NCI-H2081 treated with DMSO at 0.1 percent for 48 hours (cell line): ENCODE measurements at regions not wholly inside any gene's neighbourhood (a gene's known extent, or its start where the extent isn't known, plus 50 kb on each side); places are given as distances from the start of the nearest gene placed in this dataset.

Experiments
- DNase-seq: peaks from one replicate; lab custom pipeline; 2025; lab: John Stamatoyannopoulos, UW

- no peak for DNase-seq
Measured at GRCh38 chr1:221469476-221469875, 272.4 kb downstream of the DUSP10 start.

GRCh38 chr1:221470000-221470698 is 271.7 kb downstream of the DUSP10 start:
- DNase-seq = no peak

GRCh38 chr1:221473411-221473810 is 268.5 kb downstream of the DUSP10 start:
- no peak for DNase-seq

GRCh38 chr1:221477252-221477651 is 264.6 kb downstream of the DUSP10 start:
- DNase-seq = no peak

GRCh38 chr1:221478050-221478949 is 263.6 kb downstream of the DUSP10 start:
- DNase-seq = no peak

- no peak for DNase-seq
Measured at GRCh38 chr1:221487781-221488524, 253.9 kb downstream of the DUSP10 start.

- DNase-seq = no peak
Measured at GRCh38 chr1:221488550-221488949, 253.3 kb downstream of the DUSP10 start.

GRCh38 chr1:221494670-221495069 is 247.2 kb downstream of the DUSP10 start:
- DNase-seq = no peak

GRCh38 chr1:221497046-221497445 is 244.8 kb downstream of the DUSP10 start:
- DNase-seq = no peak

GRCh38 chr1:221503268-221503667 is 238.6 kb downstream of the DUSP10 start:
- no peak for DNase-seq

- no peak for DNase-seq
Measured at GRCh38 chr1:221509575-221510355, 232.1 kb downstream of the DUSP10 start.

GRCh38 chr1:221510793-221511503 is 230.9 kb downstream of the DUSP10 start:
- no peak for DNase-seq

GRCh38 chr1:221511797-221512196 is 230.1 kb downstream of the DUSP10 start:
- no peak for DNase-seq

GRCh38 chr1:221514806-221515205 is 227.1 kb downstream of the DUSP10 start:
- no peak for DNase-seq

GRCh38 chr1:221515496-221515895 is 226.4 kb downstream of the DUSP10 start:
- no peak for DNase-seq

GRCh38 chr1:221517961-221518360 is 223.9 kb downstream of the DUSP10 start:
- DNase-seq = no peak

- DNase-seq = no peak
Measured at GRCh38 chr1:221520250-221520649, 221.6 kb downstream of the DUSP10 start.

GRCh38 chr1:221521686-221522085 is 220.2 kb downstream of the DUSP10 start:
- DNase-seq = no peak

GRCh38 chr1:221522529-221522940 is 219.4 kb downstream of the DUSP10 start:
- DNase-seq = no peak

GRCh38 chr1:221525749-221526148 is 216.1 kb downstream of the DUSP10 start:
- no peak for DNase-seq

GRCh38 chr1:221527302-221527701 is 214.6 kb downstream of the DUSP10 start:
- DNase-seq = no peak
